Stomach (tissue), 8 donors: ENCODE measurements at regions not wholly inside any gene's neighbourhood (a gene's known extent, or its start where the extent isn't known, plus 50 kb on each side); places are given as distances from the start of the nearest gene placed in this dataset.

Source experiments
- DNase-seq, 2 donors: peaks; one replicate each; pipeline versions ENCODE4 v3.0.0 to v3.0.0-alpha.2; 2013 to 2019
- H3K27ac ChIP-seq, 5 donors: fragments of 200-600 bp in 4 of 5; sonication (generic) in 4 of 5; one replicate each; pipeline ENCODE4 v1.5.1; 2013 to 2019; ENCODE audit warnings: mild to moderate bottlenecking in 1 of 5, moderate library complexity in 1 of 5
- H3K27me3 ChIP-seq, 3 donors: fragments of 200-600 bp; sonication (generic); one replicate each; pipeline ENCODE4 v1.5.1; 2017 to 2019; ENCODE audit warnings: mixed run types in 1 of 3
- H3K36me3 ChIP-seq, 4 donors: fragments of 200-600 bp; sonication (generic); 1 replicate in 3 of 4; 2 replicates in 1 of 4; pipeline ENCODE4 v1.5.1; 2016 to 2019
- H3K4me1 ChIP-seq, 4 donors: fragments of 200-600 bp; sonication (generic); one replicate each; pipeline ENCODE4 v1.5.1; 2016 to 2019
- H3K4me3 ChIP-seq, 4 donors: fragments of 200-600 bp; sonication (generic) in 3 of 4; one replicate each; pipeline ENCODE4 v1.5.1; 2016 to 2019; ENCODE audit warnings: mild to moderate bottlenecking in 1 of 4
- H3K9me3 ChIP-seq, 4 donors: fragments of 200-600 bp; sonication (generic); one replicate each; pipeline ENCODE4 v1.5.1; 2016 to 2019
- CTCF ChIP-seq, 7 experiments: fragments of 450-650 bp in 4 of 7; fragments of 200-600 bp in 3 of 7; sonication (generic) in 3 of 7; IDR thresholded peaks; one replicate each; pipeline ENCODE4 v1.5.1; 2016 to 2019; ENCODE audit warnings: antibody characterized with exemption in 7 of 7, control low read depth in 2 of 7, mild to moderate bottlenecking in 1 of 7
- EP300 ChIP-seq: sonication (generic); formaldehyde crosslinking; IDR thresholded peaks from one replicate; pipeline ENCODE4 v1.6.1; 2017; ENCODE audit warnings: antibody characterized with exemption
- POLR2A ChIP-seq, 4 donors: fragments of 450-650 bp; IDR thresholded peaks; one replicate each; pipeline ENCODE4 v1.6.1; 2016; ENCODE audit warnings: antibody characterized with exemption in 4 of 4, control low read depth in 2 of 4, mild to moderate bottlenecking in 1 of 4, moderate library complexity in 1 of 4
- POLR2AphosphoS5 ChIP-seq, 3 donors: sonication (generic); formaldehyde crosslinking; IDR thresholded peaks; one replicate each; pipeline ENCODE4 v1.6.1; 2016; ENCODE audit warnings: antibody characterized with exemption in 3 of 3
- whole genome bisulfite sequencing, 5 donors: extraction: QIAGEN DNeasy Blood & Tissue Kit in 3 of 5; methylation state at CpG; one replicate each; pipeline versions ENCODE4 v1.1.5 to v1.1.7; 2013 to 2018; 5-methylcytosine and 5-hydroxymethylcytosine counted together
- intact Hi-C: fragments of 100-400 bp; cut with DNase I; formaldehyde crosslinking; loops from one replicate; pipeline ENCODE4 v1.15.1; 2023; ENCODE audit warnings: low total_unique reads
- donor health status: healthy with polysubstance abuse.
- donor health status: Bipolar disorder and iron deficiency.
- donor health status: healthy.

DNA sequence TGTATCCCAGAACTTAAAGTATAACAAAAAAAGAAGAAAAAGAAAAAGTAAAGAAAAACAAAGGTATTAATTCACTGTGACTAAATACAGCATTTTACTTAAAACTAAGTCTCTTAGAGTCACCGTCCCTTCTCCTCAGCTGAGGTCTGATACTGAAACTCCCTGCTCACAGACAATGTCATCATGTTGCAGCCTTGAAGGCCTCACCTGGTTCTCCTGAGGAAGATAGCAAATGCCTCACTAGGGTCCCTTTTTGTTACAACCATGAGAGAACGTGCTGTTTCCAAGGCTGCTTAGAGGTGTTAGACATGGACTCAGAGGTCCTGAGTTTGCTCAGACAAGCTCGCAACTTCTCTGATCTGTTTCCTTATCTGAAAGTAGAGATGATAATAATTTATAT, 357.2 kb downstream of the MTRR start:
- intact Hi-C loops = no loop called here
- no peaks in the 10 kb centered on the region for H3K4me1 ChIP-seq
- H3K9me3 ChIP-seq = no peaks in the 10 kb centered on the region
- DNase-seq = no peak
- no peak for TF ChIP-seq EP300
- no peak for TF ChIP-seq POLR2A (IDR thresholded peaks at IDR 0.05)
- no peak for TF ChIP-seq CTCF (IDR thresholded peaks at IDR 0.05)
- no peak for TF ChIP-seq POLR2AphosphoS5 (IDR thresholded peaks at IDR 0.05)
- H3K27me3 ChIP-seq = no peaks in the 10 kb centered on the region
- 80 to 97% (median 90%) methylated on average over 3 of the region's 3 CpGs for WGBS, 5 donors
- H3K36me3 ChIP-seq = no peaks in the 10 kb centered on the region
- no peak overlapping the region for H3K27ac ChIP-seq
- no peak overlapping the region for H3K4me3 ChIP-seq

DNA sequence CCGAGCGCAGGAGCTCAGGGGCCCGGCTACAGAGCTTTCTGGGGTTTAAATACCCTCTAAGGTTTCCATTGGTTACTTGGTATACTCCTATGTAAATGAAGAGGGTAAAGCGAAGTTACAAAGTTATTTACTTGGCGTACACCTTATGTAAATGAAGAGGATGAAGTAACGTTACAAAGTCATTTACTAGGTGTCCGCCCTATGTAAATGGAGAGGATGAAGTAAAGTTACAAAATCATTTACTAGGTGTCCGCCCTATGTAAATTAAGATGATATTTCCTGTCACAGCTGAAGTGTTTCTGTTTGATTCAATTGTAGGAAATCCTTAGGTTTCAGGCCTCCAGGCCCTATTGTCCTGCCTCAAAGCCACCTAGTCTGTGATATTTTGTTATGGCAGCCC, 358.2 kb downstream of the MTRR start:
- WGBS, 5 donors = 67 to 86% (median 79%) methylated on average over 7 to 8 of the region's 8 CpGs
- Histone ChIP-seq H3K4me3 (no peak overlapping the region), H3K36me3 (no peaks in the 10 kb centered on the region), H3K27ac (no peak overlapping the region), H3K27me3 (no peaks in the 10 kb centered on the region), H3K9me3 (no peaks in the 10 kb centered on the region), H3K4me1 (no peaks in the 10 kb centered on the region)
- intact Hi-C loops = no loop called here
- no peak for TF ChIP-seq CTCF (IDR thresholded peaks at IDR 0.05)
- no peak for TF ChIP-seq EP300
- TF ChIP-seq POLR2A (IDR thresholded peaks at IDR 0.05) = no peak
- TF ChIP-seq POLR2AphosphoS5 (IDR thresholded peaks at IDR 0.05) = no peak
- DNase-seq = no peak

DNA sequence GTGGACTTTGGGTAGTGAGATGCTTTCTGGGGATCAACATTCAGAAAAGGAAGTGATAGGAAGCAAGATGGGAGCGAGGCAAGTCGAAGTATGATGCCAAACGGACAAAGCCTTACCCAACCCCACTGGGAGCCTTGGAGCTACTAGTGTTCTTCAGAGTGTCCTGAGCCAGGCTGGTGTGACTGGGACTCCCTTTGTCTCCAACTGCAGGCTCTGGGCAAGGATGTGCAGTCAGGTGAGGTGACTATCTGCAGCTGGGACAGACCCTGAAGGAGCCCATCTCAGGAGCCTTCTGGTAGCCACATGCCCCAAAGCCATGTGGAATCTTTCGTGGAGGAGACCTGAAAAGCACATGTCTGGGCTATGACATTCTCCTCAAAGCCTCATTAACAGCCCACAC, 360.6 kb downstream of the MTRR start:
- 77 to 92% (median 90%) methylated on average over 4 of the region's 4 CpGs for WGBS, 5 donors
- no peaks in the 10 kb centered on the region for H3K27me3 ChIP-seq
- no peaks in the 10 kb centered on the region for H3K4me1 ChIP-seq
- no peak for TF ChIP-seq CTCF (IDR thresholded peaks at IDR 0.05)
- no peak for TF ChIP-seq POLR2AphosphoS5 (IDR thresholded peaks at IDR 0.05)
- TF ChIP-seq POLR2A (IDR thresholded peaks at IDR 0.05) = no peak
- no peak for TF ChIP-seq EP300
- H3K9me3 ChIP-seq = no peaks in the 10 kb centered on the region
- H3K36me3 ChIP-seq = no peaks in the 10 kb centered on the region
- DNase-seq = no peak
- intact Hi-C loops = no loop called here
- H3K27ac ChIP-seq = no peak overlapping the region
- H3K4me3 ChIP-seq = no peak overlapping the region

GRCh38 chr5:8230868-8231267, 361.9 kb downstream of the MTRR start:
- TF ChIP-seq CTCF (IDR thresholded peaks at IDR 0.05) (no peak), EP300 (no peak), POLR2AphosphoS5 (IDR thresholded peaks at IDR 0.05) (no peak), POLR2A (IDR thresholded peaks at IDR 0.05) (no peak)
- no peak overlapping the region for H3K4me3 ChIP-seq

More at GRCh38 chr5:8230868-8231267, 361.9 kb downstream of the MTRR start:
- intact Hi-C loops = no loop called here
- Histone ChIP-seq H3K9me3 (no peaks in the 10 kb centered on the region), H3K27me3 (no peaks in the 10 kb centered on the region), H3K36me3 (no peaks in the 10 kb centered on the region), H3K4me1 (no peaks in the 10 kb centered on the region), H3K27ac (no peak overlapping the region)
- no peak for DNase-seq
- 36 to 71% (median 68%) methylated on average over 2 of the region's 2 CpGs for WGBS, 5 donors
